Right ventricle myocardium inferior (tissue), 1 donor: ENCODE measurements at regions not wholly inside any gene's neighbourhood (a gene's known extent, or its start where the extent isn't known, plus 50 kb on each side); places are given as distances from the start of the nearest gene placed in this dataset.
"Not testable (repeated sequence)": the region's sequence is repeated elsewhere in the genome, so short reads cannot be mapped to it uniquely, and the experiment has no call there.

Experiments
- ATAC-seq: fragments of 200-7000 bp; cut with Tn5 transposase; one replicate; pipeline ENCODE4 v1.9.1; 2020; ENCODE audit warnings: mild to moderate bottlenecking, moderate library complexity
- DNase-seq: peaks from one replicate; pipeline ENCODE4 v3.0.0; 2021; ENCODE audit errors: missing footprints
- intact Hi-C: fragments of 100-400 bp; cut with DNase I; formaldehyde crosslinking; loops from one replicate; pipeline ENCODE4 v1.11.0; 2022
- donor health status: DM: no; HTN: yes; CAD: no; lungs with severe emphysema.

DNA sequence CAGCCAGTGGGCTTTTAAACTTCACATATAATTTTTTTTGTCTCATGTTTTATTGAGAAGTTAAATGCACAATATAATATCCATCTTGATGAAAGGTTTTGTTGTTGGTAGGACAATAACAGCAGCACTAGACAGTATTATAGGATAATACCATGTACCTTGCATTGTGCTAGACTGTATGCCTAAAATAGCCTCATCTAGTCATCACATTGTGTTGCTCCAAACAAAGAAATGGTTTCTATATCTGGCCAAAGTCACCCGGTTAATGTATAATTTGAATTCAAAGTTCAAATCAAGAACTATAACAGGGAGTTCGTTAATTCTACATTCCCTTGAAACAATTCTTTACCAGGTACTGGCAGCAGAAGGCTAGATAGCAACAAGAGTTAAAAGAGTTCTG is 104.9 kb downstream of the KCNJ2 start:
- ATAC-seq: no peak
- intact Hi-C loops: no loop called here
- no peak for DNase-seq

DNA sequence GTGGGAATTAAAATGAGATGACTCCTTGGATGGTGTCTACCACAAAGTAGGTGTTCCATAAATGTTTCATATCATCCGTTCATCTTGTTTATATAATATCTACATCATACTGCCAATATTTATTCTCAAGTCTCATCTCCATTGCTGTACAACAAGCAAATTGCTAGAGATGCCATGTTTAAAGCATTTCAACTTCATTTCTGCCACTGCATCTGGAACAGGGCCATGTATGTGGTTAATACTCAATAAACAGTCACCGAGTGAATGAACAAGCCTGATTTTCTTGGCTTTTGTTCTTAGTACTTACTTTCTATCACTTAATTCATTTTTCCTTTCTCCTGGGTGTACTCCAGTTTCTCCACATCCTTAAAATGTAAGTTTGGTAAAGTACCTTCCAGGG is 107.6 kb downstream of the KCNJ2 start:
- intact Hi-C loops: no loop called here
- DNase-seq: no peak
- ATAC-seq: no peak

DNA sequence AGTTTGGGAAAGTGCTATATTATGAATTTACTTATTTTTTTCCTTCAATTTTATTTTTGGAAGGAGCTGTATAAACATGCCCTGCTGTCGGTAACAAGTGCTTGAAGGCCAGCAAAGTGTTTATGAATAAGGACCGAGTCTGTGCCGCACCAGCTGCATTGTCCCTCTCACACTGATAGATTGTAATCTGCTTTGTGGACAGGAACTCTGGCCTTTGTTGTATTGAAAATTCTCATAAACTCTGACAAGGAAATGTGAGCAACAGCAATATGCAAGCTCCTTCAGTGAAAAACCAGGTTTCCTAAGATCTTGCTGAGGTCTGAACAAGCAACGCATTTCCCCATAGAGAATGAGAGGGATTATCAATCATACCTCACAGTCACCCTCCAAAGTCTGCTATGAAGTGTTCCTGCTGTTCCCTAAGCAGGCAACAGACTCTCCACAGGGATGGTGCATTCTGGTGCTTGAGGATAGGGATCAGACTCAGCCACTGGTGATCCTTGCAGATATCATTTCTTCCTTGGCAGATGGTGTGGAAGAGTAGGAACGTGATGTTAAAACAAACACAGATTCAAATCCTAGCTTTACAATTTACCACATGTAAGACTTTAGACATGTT is 109.6 kb downstream of the KCNJ2 start:
- DNase-seq (no peak), ATAC-seq (no peak)
- intact Hi-C loops: no loop called here

DNA sequence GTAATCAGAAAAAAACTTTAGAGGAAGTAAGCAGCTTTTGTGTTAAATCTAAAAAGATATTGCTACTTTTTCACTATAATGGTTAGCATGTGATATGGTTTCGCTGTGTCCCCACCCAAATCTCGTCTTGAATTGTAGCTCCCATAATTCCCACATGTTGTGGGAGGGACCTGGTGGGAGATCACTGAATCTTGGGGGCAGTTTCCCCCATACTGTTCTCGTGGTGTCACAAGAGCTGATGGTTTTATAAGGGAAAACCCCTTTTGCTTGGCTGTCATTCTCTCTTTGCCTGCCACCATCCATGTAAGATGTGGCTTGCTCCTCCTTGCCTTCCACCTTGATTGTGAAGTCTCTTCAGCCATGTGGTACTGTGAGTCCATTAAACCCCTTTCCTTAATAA is 117.1 kb downstream of the KCNJ2 start:
- no peak for DNase-seq
- ATAC-seq: no peak
- intact Hi-C loops: no loop called here

DNA sequence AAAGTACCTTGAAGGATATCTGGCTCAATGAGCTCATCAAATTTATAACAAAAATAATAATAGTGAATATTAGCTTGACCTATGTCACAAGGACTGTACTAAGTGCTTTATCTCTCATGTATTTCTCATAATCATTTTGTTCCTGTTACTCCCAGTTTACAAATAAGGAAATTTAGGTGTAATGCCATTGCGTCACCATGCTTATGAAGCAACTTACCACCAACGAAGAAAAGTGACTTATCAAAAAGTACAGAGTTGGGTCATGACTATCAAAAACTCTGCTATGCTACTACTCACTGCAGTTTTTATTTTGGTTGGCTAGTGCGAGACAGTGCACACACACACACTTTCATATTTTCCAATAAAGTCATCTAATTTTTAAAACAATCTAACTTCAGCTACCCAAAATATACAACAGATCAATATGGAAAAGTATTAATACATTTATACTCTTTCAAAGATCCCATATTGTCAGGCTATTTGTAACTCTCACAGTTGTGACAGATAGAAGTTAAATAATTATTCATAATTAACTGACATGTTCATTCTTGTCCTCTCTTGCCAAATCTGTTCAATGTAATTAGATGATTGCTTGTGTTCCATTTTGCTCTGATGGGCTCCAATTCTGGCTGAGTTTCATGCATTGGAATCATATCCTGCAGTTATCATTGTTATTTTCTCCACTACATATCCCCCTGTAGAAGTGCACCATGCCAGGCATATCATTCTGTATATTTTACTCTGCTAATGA is 119.4 kb downstream of the KCNJ2 start:
- intact Hi-C loops: no loop called here
- ATAC-seq: no peak
- DNase-seq: no peak

DNA sequence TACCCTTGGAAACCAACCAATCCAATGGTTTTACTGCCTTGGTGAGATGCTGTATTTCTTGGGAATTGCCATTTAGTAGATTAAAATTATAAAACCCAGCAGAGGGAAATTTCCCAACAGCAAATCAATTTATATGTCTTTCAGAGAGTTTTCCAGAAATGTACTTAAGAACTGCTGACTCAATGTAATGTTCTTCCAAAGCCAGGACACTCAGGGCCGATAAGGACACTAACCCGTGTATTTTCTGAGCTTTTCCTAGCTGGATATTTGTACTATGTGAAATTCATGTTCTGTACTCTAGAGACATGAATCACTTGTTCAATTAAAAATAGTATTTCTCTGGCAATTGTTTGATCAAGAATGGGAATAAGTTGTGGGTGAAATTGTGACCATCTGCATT is 121.4 kb downstream of the KCNJ2 start:
- no peak for ATAC-seq

DNA sequence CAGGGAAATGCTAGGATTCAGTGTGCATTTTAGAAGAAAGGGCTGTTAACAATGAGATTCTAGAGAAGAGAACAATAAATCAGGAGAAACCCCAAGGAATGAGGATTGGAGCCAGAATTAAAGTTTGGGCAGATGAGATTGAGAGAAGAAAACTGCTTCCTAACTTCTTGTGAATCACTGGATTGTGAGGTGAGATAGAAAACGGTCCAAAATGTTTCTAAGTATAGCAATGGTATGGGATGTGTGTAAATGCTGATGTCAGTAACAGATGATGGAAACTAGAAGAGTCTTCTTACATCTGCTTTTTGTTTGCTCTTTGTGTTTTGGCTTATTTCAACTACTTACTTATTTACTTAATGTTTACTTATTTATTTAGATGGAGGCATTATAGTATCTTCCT is 123.0 kb downstream of the KCNJ2 start:
- no peak for ATAC-seq
- intact Hi-C loops: no loop called here
- no peak for DNase-seq

More for the DNA sequence above, 121.4 kb downstream of the KCNJ2 start:
- no peak for DNase-seq
- intact Hi-C loops: no loop called here

DNA sequence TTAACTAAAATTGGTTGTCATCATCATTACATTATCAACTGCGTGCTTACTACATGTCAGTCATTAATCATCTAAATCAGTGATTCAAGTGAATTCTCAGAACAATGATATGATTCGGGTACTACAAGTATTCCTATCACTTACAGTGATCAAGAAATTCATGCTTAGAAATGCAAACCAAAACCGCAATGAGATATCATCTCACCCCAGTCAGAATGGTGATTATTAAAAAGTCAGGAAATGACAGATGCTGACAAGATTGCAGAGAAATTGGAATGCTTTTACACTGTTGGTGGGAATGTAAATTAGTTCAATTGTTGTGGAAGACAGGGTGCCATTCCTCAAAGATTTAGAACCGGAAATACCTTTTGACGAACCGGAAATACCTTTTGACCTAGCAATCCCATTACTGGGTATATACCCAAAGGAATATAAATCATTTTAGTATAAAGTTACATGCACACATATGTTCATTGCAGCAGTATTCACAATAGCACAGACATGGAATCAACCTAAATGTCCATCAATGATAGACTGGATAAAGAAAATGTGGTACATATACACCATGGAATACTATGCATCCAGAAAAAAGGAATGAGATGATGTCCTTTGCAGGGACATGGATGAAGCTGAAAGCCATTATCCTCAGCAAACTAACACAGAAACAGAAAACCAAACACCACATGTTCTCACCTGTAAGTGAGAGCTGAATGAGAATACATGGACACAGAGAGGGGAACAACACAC is 124.4 kb downstream of the KCNJ2 start:
- DNase-seq, ATAC-seq: not testable (repeated sequence)

DNA sequence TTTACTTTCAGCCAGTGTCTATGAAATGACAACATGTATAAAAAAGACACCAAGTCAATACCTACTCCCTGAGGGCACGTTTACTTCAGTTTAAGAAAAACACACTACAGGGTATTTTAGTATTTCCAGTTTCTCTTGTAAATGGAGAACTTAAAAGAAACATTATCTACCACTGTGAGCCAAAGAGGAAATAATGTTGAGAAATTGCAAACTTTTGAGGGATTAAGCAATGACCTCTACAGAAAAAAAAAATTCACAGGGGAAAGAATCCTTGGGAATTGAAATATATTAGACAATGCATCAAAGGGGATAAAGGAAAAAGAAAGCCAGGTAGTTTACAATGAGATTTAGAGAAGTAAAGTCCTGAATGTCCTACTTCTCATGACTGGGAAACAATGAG is 126.0 kb downstream of the KCNJ2 start:
- intact Hi-C loops: no loop called here

More for the DNA sequence above, 124.4 kb downstream of the KCNJ2 start:
- intact Hi-C loops: not testable (repeated sequence)

DNA sequence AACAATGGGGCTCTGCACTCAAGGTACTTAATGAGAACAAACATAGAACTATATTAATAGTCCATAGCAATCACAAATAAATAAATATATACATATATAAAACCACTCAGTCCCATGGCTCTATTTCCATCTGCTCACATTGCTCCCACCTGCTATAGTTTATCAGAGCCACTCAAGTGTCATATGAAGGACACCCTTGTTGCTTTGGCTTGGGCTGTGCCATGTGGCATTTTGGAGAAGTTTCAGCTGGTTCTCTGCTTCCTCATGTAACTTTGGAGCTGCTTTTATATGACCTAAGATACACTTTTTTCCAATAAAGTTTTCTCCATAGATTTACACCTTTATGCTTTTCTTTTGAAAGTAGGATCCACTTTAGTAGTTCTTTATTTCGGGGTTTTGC is 126.4 kb downstream of the KCNJ2 start:
- DNase-seq: no peak
- intact Hi-C loops: no loop called here
- peak; percentile 89 for ATAC-seq

More for the DNA sequence above, 126.0 kb downstream of the KCNJ2 start:
- peak; percentile 26 for ATAC-seq
- no peak for DNase-seq

DNA sequence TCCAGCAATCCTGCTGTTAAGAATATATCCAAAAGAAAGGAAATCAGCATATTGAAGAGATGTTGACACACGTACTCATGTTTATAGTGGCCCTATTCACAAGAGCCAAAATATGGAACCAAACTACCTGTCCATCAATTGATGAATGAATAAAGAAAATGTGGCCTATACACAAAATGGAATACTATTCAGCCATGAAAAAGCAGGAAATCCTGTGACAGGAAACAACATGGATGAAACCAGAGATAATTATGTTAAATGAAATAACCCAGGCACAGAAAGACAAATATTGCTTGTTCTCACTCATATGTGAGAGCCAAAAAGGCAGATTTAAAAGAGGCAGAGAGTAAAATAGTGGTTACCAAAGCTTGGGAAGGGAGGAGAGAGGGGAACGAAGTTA is 127.1 kb downstream of the KCNJ2 start:
- intact Hi-C loops: no loop called here
- ATAC-seq: no peak
- no peak for DNase-seq

DNA sequence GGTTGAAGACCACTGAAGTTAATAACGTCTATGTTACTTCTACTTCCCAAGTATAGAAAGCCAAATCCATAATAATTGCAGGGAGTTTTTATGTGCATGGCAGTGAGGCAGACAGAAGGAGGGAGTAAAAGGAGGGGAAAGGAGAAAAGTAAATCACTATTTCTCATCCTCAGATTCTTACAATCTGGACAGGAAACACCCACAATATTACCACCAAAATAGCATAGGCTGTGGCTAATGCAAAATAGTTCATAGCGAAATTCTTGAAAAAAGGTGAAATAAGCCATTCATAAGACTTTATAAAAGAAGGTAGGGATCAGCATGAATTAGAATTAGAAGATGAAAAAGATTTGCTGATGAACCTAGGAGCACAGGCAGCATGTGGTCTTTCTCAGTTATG is 128.1 kb downstream of the KCNJ2 start:
- ATAC-seq (no peak), DNase-seq (no peak)
- intact Hi-C loops: no loop called here

DNA sequence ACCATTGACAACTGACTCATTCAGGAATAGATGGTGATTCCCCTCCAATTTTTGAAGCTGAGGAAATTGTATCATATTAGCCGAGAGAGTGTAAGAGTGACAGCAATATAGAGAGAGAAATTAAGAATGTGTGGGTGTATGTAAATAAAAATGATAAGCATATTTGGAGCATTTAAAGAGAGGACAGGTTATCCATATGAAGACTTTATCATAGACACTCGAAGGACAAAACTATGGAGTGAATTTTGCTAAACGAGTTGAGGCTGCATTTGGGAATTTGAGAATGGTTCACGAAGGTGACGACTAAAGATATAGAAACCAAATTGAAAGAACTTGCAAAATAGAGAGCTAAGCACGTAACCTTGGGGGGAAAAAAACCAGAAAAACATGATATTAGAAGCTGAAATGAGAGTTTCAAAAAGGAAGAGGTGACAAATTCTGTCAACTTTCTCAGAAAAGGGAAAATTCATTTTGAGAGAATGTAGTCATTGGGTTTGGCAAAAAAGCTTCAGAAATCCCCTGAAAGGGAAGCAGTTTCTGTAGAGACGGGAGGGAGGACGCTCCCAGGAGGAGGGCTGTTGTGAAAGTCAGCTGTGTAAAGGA is 129.7 kb downstream of the KCNJ2 start:
- ATAC-seq: no peak
- DNase-seq: no peak
- intact Hi-C loops: no loop called here

DNA sequence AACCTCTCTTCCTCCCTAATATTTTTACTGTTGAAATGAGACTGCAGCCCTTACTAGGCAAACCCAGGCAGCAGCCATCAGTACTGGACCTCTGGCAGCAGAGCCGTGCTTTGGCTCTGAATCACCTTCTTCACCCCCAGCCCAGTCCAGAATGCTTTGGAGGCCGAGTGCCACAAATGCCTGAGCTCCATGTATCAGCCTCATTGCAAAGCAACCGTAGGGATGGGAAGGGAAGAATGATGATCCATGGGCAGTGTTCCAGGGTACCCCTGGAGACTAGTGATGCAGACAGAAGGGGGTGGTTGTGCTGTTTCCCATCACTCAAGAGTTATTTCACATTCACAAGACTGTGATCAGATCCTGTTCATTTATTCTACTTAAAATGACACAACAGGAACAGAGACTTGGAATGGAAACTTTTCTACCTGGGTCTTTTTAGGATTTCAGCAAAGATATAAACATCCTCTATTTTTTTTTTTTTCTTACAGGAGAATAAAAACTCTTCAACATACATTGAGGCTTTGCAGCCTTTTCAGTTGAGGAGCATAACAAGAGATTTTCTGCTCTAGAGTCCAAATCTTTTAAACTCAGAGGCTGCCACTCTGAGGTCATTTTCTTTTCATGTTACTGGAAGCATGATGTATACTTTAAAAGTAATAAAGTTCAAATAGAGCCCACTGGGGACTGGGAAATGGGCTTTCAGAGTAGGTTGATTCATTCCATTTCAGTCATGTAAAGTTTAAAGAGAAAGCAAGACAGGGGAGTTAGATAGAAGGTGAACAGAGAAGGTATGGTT is 138.3 kb downstream of the KCNJ2 start:
- no peak for DNase-seq
- intact Hi-C loops: no loop called here
- ATAC-seq: no peak

DNA sequence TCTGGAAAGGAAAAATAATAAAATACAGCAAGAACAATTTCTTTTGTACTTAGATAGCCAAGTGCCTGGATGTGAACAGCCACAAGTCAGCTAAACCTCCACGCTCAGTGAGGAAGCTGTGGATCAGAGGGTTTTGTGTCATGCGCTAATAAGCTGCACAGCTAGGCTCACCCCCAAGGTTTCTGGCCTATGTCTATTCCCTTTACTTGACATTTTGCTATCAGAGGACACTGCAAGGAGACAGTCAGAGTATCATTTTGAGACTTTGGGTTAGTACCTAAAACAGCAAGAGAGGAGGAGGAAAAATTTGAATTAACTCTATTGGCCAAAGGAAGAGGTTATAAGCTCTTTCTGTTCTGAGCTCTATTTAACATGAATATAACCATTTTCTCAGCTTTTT is 139.3 kb downstream of the KCNJ2 start:
- ATAC-seq (no peak), DNase-seq (no peak)
- intact Hi-C loops: no loop called here

DNA sequence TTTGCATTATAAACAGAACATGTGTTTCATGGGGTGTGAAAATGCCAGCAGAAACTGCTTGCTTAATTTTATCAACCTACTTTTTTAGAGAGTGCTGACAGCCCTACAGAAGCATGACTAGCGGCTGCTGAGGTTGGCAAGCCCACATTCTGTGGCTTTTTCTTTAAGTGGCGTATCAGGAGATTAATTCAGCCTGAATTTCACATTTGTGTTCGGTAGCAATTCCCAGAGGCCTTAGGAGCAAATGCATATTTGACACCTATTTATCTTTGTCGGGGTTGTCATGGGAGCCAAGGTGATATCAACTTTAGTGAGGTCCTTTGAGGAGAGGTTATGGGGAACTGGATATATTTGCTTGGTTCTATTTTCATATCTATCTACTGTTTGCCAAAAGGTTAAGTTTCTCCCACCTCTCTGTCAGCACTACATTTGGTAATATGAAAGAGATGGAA is 140.9 kb downstream of the KCNJ2 start:
- DNase-seq (no peak), ATAC-seq (peak; percentile 96)
- intact Hi-C loops: loop anchor here (2.0 to 10.0 kb wide), 4 partner anchors 141 to 242 kb away; partner anchors contain the start of gene KCNJ2

DNA sequence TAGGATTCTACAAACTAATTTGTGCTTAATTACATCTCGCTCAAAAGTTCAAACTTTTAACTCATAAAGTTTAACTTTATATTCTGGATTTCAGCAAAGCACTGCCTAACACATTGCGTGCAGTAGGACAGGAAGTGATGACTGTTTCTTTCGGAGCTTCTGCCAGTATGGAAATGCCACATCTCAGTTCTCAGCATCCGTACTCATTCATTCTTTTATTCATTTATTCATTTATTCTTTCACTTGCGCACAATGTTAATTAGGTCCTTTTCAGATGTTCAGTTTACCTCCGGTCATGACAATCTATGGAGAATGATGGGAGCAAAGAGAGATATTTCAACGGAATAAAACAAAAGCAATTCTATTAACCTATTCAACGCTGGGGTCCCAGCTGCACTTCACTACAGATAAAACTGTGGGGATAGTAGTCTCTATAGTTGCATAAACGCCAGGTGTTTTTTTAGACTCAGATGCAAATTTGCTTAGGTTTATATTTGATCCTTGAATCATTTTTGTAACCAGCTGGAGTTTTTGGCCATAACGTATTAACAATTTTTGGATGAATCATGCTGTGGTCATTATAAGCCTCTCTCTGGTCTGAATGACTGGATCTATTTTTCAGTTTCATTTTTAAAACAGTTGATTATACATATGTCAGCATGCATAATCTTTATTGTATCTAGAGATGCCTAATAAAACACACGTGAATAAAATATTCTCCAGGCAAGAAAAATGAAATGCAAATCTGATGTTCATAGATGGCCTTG is 143.9 kb downstream of the KCNJ2 start:
- intact Hi-C loops: loop anchor here (5.0 to 10.0 kb wide), 3 partner anchors 162 to 239 kb away; no protein-coding TSS in a partner anchor
- ATAC-seq (no peak), DNase-seq (no peak)

DNA sequence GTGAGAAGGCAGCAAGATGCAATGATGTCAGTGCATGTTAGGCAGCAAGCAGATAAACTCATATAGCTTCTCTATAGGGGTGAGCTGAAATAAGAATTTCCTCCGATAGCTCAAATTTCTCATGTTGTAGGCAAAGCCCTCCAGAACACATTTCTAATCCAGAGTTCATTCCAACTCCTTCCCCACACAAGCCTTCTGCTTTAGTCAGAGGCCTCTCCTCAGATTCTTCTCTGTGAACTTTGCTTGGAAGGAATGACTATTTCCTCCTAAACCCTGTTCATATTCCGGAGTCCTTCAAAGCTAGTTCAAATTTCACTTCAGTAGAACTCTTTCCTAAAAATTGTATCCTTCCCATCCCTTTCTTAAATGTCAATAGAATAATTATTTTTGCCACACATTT is 144.8 kb downstream of the KCNJ2 start:
- intact Hi-C loops: loop anchor here (5.0 to 10.0 kb wide), 3 partner anchors 161 to 238 kb away; no protein-coding TSS in a partner anchor
- DNase-seq (no peak), ATAC-seq (no peak)
